Neural progenitor cell (in vitro differentiated cells): ENCODE measurements at regions not wholly inside any gene's neighbourhood (a gene's known extent, or its start where the extent isn't known, plus 50 kb on each side); places are given as distances from the start of the nearest gene placed in this dataset.

Source experiments
- DNase-seq: peaks from one replicate; pipeline ENCODE4 v3.0.0-alpha.2; 2016; ENCODE audit warnings: low spot score
- H2AFZ ChIP-seq: fragments of 200-600 bp; sonication (generic); replicated peaks from 2 replicates; pipeline ENCODE4 v1.6.1; 2016; ENCODE audit warnings: antibody characterized with exemption
- H3F3A ChIP-seq: fragments of 200-600 bp; sonication (generic); 2 replicates; pipeline ENCODE4 v1.6.1; 2016; ENCODE audit warnings: antibody characterized with exemption, low read depth
- H3K27ac ChIP-seq: fragments of 200-600 bp; sonication (generic); 2 replicates; pipeline ENCODE4 v1.5.1; 2016; ENCODE audit warnings: mild to moderate bottlenecking
- H3K27me3 ChIP-seq: fragments of 200-600 bp; sonication (generic); 2 replicates; pipeline ENCODE4 v1.6.1; 2016; ENCODE audit warnings: mild to moderate bottlenecking, moderate library complexity
- H3K36me3 ChIP-seq: fragments of 200-600 bp; sonication (generic); 2 replicates; pipeline ENCODE4 v1.5.1; 2016
- H3K4me1 ChIP-seq: fragments of 200-600 bp; sonication (generic); 2 replicates; pipeline ENCODE4 v1.6.1; 2016; ENCODE audit warnings: mixed run types
- H3K4me2 ChIP-seq: fragments of 200-600 bp; sonication (generic); 2 replicates; pipeline ENCODE4 v1.6.1; 2016
- H3K4me3 ChIP-seq: fragments of 200-600 bp; sonication (generic); 2 replicates; pipeline ENCODE4 v1.5.1; 2016
- H3K79me2 ChIP-seq: fragments of 200-600 bp; sonication (generic); 2 replicates; pipeline ENCODE4 v1.6.1; 2016; ENCODE audit warnings: low read depth
- H3K9ac ChIP-seq: fragments of 200-600 bp; sonication (generic); 2 replicates; pipeline ENCODE4 v1.6.1; 2016
- H3K9me3 ChIP-seq: fragments of 200-600 bp; sonication (generic); 2 replicates; pipeline ENCODE4 v1.5.1; 2016; ENCODE audit warnings: low read depth
- H4K20me1 ChIP-seq: fragments of 200-600 bp; sonication (generic); 2 replicates; pipeline ENCODE4 v1.6.1; 2016; ENCODE audit warnings: low read depth
- H3K27ac Mint-ChIP-seq: 3 replicates; pipeline ENCODE4 v1.8.0; 2021; ENCODE audit warnings: mixed read lengths
- H3K27me3 Mint-ChIP-seq: 2 replicates; pipeline ENCODE4 v1.8.0; 2022; ENCODE audit warnings: low read depth, mild to moderate bottlenecking, inconsistent platforms, moderate library complexity, mixed read lengths; ENCODE audit not compliant: insufficient read depth
- H3K36me3 Mint-ChIP-seq: 3 replicates; pipeline ENCODE4 v1.8.0; 2021; ENCODE audit warnings: mixed read lengths
- H3K4me1 Mint-ChIP-seq: 3 replicates; pipeline ENCODE4 v1.8.0; 2021; ENCODE audit warnings: mixed read lengths
- H3K4me3 Mint-ChIP-seq: 3 replicates; pipeline ENCODE4 v1.8.0; 2021; ENCODE audit warnings: mild to moderate bottlenecking, moderate library complexity, mixed read lengths
- H3K9me3 Mint-ChIP-seq: 3 replicates; pipeline ENCODE4 v1.8.0; 2020; ENCODE audit warnings: mixed read lengths
- CTCF ChIP-seq: fragments of 200-600 bp; sonication (generic); IDR thresholded peaks from 2 replicates; pipeline ENCODE4 v1.5.1; 2017; ENCODE audit warnings: antibody characterized with exemption, mild to moderate bottlenecking
- EZH2 ChIP-seq: fragments of 200-600 bp; sonication (generic); IDR thresholded peaks from 2 replicates; pipeline ENCODE4 v1.6.1; 2017; ENCODE audit warnings: antibody characterized with exemption, mild to moderate bottlenecking, moderate library complexity
- EZH2phosphoT487 ChIP-seq: fragments of 200-600 bp; sonication (generic); IDR thresholded peaks from 2 replicates; pipeline ENCODE4 v1.6.1; 2017; ENCODE audit warnings: antibody characterized with exemption

DNA sequence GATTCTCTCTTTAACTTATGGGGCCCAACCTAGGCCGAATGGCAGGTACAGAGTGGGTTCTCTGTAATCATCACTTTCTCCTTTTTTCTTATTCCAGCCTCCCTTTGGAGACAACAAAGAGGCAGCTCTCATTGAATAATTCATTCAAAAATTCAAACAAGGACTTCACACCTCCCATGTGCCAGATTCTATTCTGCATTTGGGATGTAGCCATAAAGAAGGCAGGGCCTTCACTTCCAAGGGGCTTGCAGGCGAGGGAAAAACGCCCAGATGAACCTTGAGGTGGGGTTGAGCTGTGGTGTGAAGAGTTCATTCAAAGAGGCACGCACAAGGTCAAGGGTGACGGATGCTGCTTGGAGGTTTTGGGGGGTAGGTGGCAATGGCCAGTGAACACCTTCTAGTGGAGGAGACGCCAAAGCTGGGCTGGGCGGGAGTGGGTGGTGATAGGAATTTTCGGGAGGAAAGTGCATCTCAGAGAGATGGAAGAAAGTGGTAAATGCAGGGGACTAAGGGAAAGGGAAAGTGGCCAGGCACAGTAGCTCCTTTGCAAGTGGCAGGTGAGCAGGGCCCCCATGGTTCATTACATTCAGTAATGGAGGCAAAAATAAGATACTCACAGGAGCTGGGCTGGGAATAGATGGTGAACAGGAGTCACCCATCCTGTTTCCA lies 499.6 kb downstream of the MIAT start:
- no peaks in the 10 kb centered on the region for H3K27me3 ChIP-seq
- TF ChIP-seq EZH2 (no peak), CTCF (no peak), EZH2phosphoT487 (no peak)
- Mint-ChIP-seq H3K27me3 (no peaks in the 10 kb centered on the region), H3K9me3 (peaks cover 3% of the 10 kb centered on the region), H3K4me1 (peaks cover 37% of the 10 kb centered on the region), H3K27ac (no peak overlapping the region), H3K4me3 (no peak overlapping the region), H3K36me3 (no peaks in the 10 kb centered on the region)
- no peak for DNase-seq
- H3F3A ChIP-seq = peaks cover 8% of the 10 kb centered on the region
- H3K36me3 ChIP-seq = no peaks in the 10 kb centered on the region
- no peak overlapping the region for H2AFZ ChIP-seq
- H3K4me2 ChIP-seq = no peak overlapping the region
- H3K9me3 ChIP-seq = no peaks in the 10 kb centered on the region
- H3K79me2 ChIP-seq = no peaks in the 10 kb centered on the region
- no peak overlapping the region for H3K4me3 ChIP-seq
- H3K9ac ChIP-seq = no peak overlapping the region
- H3K4me1 ChIP-seq = peaks cover 14% of the 10 kb centered on the region
- H4K20me1 ChIP-seq = no peaks in the 10 kb centered on the region
- no peak overlapping the region for H3K27ac ChIP-seq

DNA sequence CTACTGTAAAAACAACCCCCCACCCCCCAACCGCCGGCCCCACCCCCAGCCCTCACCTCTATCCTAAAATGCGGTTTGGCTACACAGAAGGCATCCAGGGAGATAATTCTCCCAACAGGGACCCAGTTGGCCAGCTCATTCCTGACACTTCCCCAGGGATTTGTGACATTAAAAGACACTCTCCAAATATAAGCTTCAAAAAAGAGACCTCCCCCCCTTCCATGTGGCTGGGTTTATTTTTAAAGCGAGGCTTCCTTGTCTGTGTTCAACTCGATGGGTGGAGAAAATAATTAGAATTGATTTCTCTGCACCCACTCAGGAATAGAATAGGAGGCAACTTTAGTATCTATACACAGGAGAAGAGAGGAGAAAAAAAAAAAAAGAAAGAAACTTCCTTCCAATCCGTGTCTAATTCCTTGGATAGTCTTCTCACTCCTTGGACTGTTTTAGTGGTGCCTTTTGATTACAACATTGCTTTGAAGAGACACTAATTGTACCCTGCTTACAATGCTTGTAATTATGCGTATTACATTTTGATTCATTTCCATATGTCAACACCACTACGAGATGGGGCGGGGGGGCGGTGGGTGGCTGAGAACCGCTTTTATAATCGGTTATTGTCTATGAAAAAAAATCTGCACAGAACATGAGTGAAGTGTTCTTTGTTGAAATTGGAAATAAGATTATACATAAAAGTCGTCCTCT lies 500.4 kb downstream of the MIAT start:
- H3F3A ChIP-seq = peaks cover 8% of the 10 kb centered on the region
- H3K9me3 Mint-ChIP-seq = peaks cover 2% of the 10 kb centered on the region
- H3K27ac Mint-ChIP-seq = peak overlapping the region; percentile 23
- no peak overlapping the region for H3K4me3 Mint-ChIP-seq
- no peak overlapping the region for H2AFZ ChIP-seq
- H3K4me2 ChIP-seq = no peak overlapping the region
- peaks cover 14% of the 10 kb centered on the region for H3K4me1 ChIP-seq
- H3K4me1 Mint-ChIP-seq = peaks cover 37% of the 10 kb centered on the region
- TF ChIP-seq EZH2phosphoT487 = no peak
- no peak for TF ChIP-seq EZH2
- no peak for TF ChIP-seq CTCF
- no peak overlapping the region for H3K27ac ChIP-seq
- DNase-seq = no peak
- peaks cover 2% of the 10 kb centered on the region for H3K27me3 ChIP-seq
- no peaks in the 10 kb centered on the region for H4K20me1 ChIP-seq
- H3K36me3 Mint-ChIP-seq = no peaks in the 10 kb centered on the region
- no peak overlapping the region for H3K9ac ChIP-seq
- H3K79me2 ChIP-seq = no peaks in the 10 kb centered on the region
- H3K36me3 ChIP-seq = no peaks in the 10 kb centered on the region
- peaks cover 5% of the 10 kb centered on the region for H3K27me3 Mint-ChIP-seq
- H3K9me3 ChIP-seq = no peaks in the 10 kb centered on the region
- no peak overlapping the region for H3K4me3 ChIP-seq

DNA sequence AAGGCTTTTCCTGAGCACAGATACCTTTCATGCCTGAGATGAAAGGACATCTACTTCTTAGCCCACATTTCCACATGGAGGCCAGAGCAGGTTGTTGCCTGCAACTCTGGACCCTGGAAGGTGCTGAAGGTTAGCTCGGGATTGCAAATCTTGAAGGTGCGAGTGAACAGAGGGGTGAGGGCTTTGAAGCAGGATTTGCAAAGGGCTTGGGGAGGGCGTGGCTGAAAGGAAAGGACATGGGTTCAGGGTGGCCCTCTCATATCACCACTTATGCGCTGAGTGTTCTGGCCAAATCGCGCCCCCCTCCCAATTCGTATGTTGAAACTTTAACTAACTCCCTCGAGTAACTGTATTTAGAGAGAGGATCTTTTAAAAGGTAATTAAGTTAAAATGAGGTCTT lies 501.6 kb downstream of the MIAT start:
- peaks cover 14% of the 10 kb centered on the region for H3K4me1 ChIP-seq
- Mint-ChIP-seq H3K27me3 (peaks cover 8% of the 10 kb centered on the region), H3K4me3 (no peak overlapping the region), H3K4me1 (peaks cover 37% of the 10 kb centered on the region), H3K9me3 (peaks cover 2% of the 10 kb centered on the region), H3K36me3 (no peaks in the 10 kb centered on the region), H3K27ac (no peak overlapping the region)
- H3K36me3 ChIP-seq = no peaks in the 10 kb centered on the region
- H3K27me3 ChIP-seq = peaks cover 5% of the 10 kb centered on the region
- no peaks in the 10 kb centered on the region for H3K9me3 ChIP-seq
- peaks cover 8% of the 10 kb centered on the region for H3F3A ChIP-seq
- no peak for TF ChIP-seq EZH2
- H3K9ac ChIP-seq = no peak overlapping the region
- no peaks in the 10 kb centered on the region for H4K20me1 ChIP-seq
- H3K79me2 ChIP-seq = no peaks in the 10 kb centered on the region
- no peak for DNase-seq
- no peak overlapping the region for H2AFZ ChIP-seq
- H3K4me2 ChIP-seq = no peak overlapping the region
- H3K27ac ChIP-seq = no peak overlapping the region
- H3K4me3 ChIP-seq = no peak overlapping the region

- H3K4me3 Mint-ChIP-seq = no peak overlapping the region
- Histone ChIP-seq H3K36me3 (no peaks in the 10 kb centered on the region), H3K27me3 (peaks cover 5% of the 10 kb centered on the region), H2AFZ (no peak overlapping the region), H3K9ac (no peak overlapping the region), H3K4me1 (peaks cover 14% of the 10 kb centered on the region), H3F3A (peaks cover 8% of the 10 kb centered on the region), H3K79me2 (no peaks in the 10 kb centered on the region), H4K20me1 (no peaks in the 10 kb centered on the region), H3K27ac (no peak overlapping the region), H3K4me2 (peak overlapping the region; percentile 46), H3K9me3 (no peaks in the 10 kb centered on the region), H3K4me3 (no peak overlapping the region)
- H3K27ac Mint-ChIP-seq = no peak overlapping the region
- peaks cover 2% of the 10 kb centered on the region for H3K9me3 Mint-ChIP-seq
- no peak for TF ChIP-seq EZH2phosphoT487
- TF ChIP-seq EZH2 = no peak
- no peak for TF ChIP-seq CTCF
- DNase-seq = no peak
- H3K27me3 Mint-ChIP-seq = peaks cover 8% of the 10 kb centered on the region
- no peaks in the 10 kb centered on the region for H3K36me3 Mint-ChIP-seq
- peaks cover 37% of the 10 kb centered on the region for H3K4me1 Mint-ChIP-seq
Measured at GRCh38 chr22:27159716-27160295, 502.4 kb downstream of the MIAT start.
